GM23338 (cell line): ENCODE measurements at regions not wholly inside any gene's neighbourhood (a gene's known extent, or its start where the extent isn't known, plus 50 kb on each side); places are given as distances from the start of the nearest gene placed in this dataset.

Experiments used
- CTCF ChIP-seq, 2 experiments: fragments of 200-600 bp in 1 of 2; sonication (generic) in 1 of 2; conservative IDR thresholded peaks; 2 replicates each; pipeline versions ENCODE4 v1.5.1 to v1.6.1; 2016 to 2017; ENCODE audit warnings: antibody characterized with exemption in 2 of 2, low read depth in 2 of 2, mild to moderate bottlenecking in 2 of 2, moderate library complexity in 1 of 2
- EZH2 ChIP-seq: fragments of 200-600 bp; sonication (generic); IDR thresholded peaks from one replicate; pipeline ENCODE4 v1.8.0; 2017; ENCODE audit warnings: antibody characterized with exemption, mild to moderate bottlenecking, low read depth; ENCODE audit not compliant: unreplicated experiment

GRCh38 chr1:36702963-36703362, 220.2 kb upstream of the CSF3R start:
- TF ChIP-seq CTCF (conservative IDR thresholded peaks at IDR 0.05; ENCODE audit: low read depth in 2 of 2) (no peak), EZH2 (no peak)
